ENCODE measurements at regions not wholly inside any gene's neighbourhood (a gene's known extent, or its start where the extent isn't known, plus 50 kb on each side); places are given as distances from the start of the nearest gene placed in this dataset.

GRCh38 chr1:29709704-29710280 lies 473.5 kb downstream of the PTPRU start:
- H3K36me3 ChIP-seq (ENCODE audit: control insufficient read depth, insufficient read depth, low read length): no peaks in the 10 kb centered on the region
- H3K9me3 ChIP-seq (ENCODE audit: control insufficient read depth, low read length): no peaks in the 10 kb centered on the region
- TF ChIP-seq CTCF (conservative IDR thresholded peaks at IDR 0.05): no peak
- Mint-ChIP-seq H3K4me1 (peaks cover 3% of the 10 kb centered on the region), H3K27ac (no peak overlapping the region), H3K36me3 (ENCODE audit: low read depth) (no peaks in the 10 kb centered on the region), H3K4me3 (no peak overlapping the region), H3K27me3 (ENCODE audit: insufficient read depth) (peaks cover 19% of the 10 kb centered on the region), H3K9me3 (no peaks in the 10 kb centered on the region)
- H3K9ac ChIP-seq (ENCODE audit: extremely low read depth, low read length, poor library complexity, severe bottlenecking): no peak overlapping the region
- no peaks in the 10 kb centered on the region for H3K4me1 ChIP-seq (ENCODE audit: control insufficient read depth, insufficient read depth, low read length)
- H3K4me3 ChIP-seq (ENCODE audit: low read length): no peak overlapping the region
- WGBS, 2 experiments (ENCODE audit: insufficient coverage in 1 of 2, insufficient read length in 1 of 2): 79 to 82% methylated on average over 7 to 9 of the region's 9 CpGs
- peak overlapping the region; percentile 68 for H3K27ac ChIP-seq (ENCODE audit: low read depth, low read length)
- DNase-seq: no peak
- peaks cover 11% of the 10 kb centered on the region for H3K27me3 ChIP-seq (ENCODE audit: control insufficient read depth, insufficient read depth, low read length, poor library complexity, severe bottlenecking)

GRCh38 chr1:29708796-29709703 lies 472.7 kb downstream of the PTPRU start:
- peaks cover 6% of the 10 kb centered on the region for H3K4me1 Mint-ChIP-seq
- no peak for DNase-seq
- Histone ChIP-seq H3K27ac (ENCODE audit: low read depth, low read length) (peak overlapping the region; percentile 68), H3K4me1 (ENCODE audit: control insufficient read depth, insufficient read depth, low read length) (no peaks in the 10 kb centered on the region), H3K27me3 (ENCODE audit: control insufficient read depth, insufficient read depth, low read length, poor library complexity, severe bottlenecking) (peaks cover 12% of the 10 kb centered on the region), H3K9me3 (ENCODE audit: control insufficient read depth, low read length) (no peaks in the 10 kb centered on the region), H3K36me3 (ENCODE audit: control insufficient read depth, insufficient read depth, low read length) (no peaks in the 10 kb centered on the region), H3K4me3 (ENCODE audit: low read length) (no peak overlapping the region), H3K9ac (ENCODE audit: extremely low read depth, low read length, poor library complexity, severe bottlenecking) (no peak overlapping the region)
- no peak overlapping the region for H3K27ac Mint-ChIP-seq
- whole genome bisulfite sequencing, 2 experiments (ENCODE audit: insufficient coverage in 1 of 2, insufficient read length in 1 of 2): 65 to 75% methylated on average over 9 to 13 of the region's 13 CpGs
- no peaks in the 10 kb centered on the region for H3K36me3 Mint-ChIP-seq (ENCODE audit: low read depth)
- no peaks in the 10 kb centered on the region for H3K9me3 Mint-ChIP-seq
- H3K27me3 Mint-ChIP-seq (ENCODE audit: insufficient read depth): peaks cover 24% of the 10 kb centered on the region
- no peak for TF ChIP-seq CTCF (conservative IDR thresholded peaks at IDR 0.05)
- H3K4me3 Mint-ChIP-seq: no peak overlapping the region

GRCh38 chr1:29708381-29708780 lies 472.1 kb downstream of the PTPRU start:
- Mint-ChIP-seq H3K9me3 (no peaks in the 10 kb centered on the region), H3K27me3 (ENCODE audit: insufficient read depth) (peaks cover 25% of the 10 kb centered on the region), H3K27ac (no peak overlapping the region), H3K4me3 (no peak overlapping the region), H3K4me1 (peaks cover 8% of the 10 kb centered on the region), H3K36me3 (ENCODE audit: low read depth) (no peaks in the 10 kb centered on the region)
- Histone ChIP-seq H3K27me3 (ENCODE audit: control insufficient read depth, insufficient read depth, low read length, poor library complexity, severe bottlenecking) (peaks cover 12% of the 10 kb centered on the region), H3K27ac (ENCODE audit: low read depth, low read length) (peak overlapping the region; percentile 68), H3K9ac (ENCODE audit: extremely low read depth, low read length, poor library complexity, severe bottlenecking) (no peak overlapping the region), H3K4me3 (ENCODE audit: low read length) (no peak overlapping the region), H3K4me1 (ENCODE audit: control insufficient read depth, insufficient read depth, low read length) (no peaks in the 10 kb centered on the region), H3K36me3 (ENCODE audit: control insufficient read depth, insufficient read depth, low read length) (no peaks in the 10 kb centered on the region), H3K9me3 (ENCODE audit: control insufficient read depth, low read length) (no peaks in the 10 kb centered on the region)
- WGBS, 2 experiments (ENCODE audit: insufficient coverage in 1 of 2, insufficient read length in 1 of 2): 100% methylated on average over 1 of the region's 1 CpG
- TF ChIP-seq CTCF (conservative IDR thresholded peaks at IDR 0.05): no peak
- no peak for DNase-seq

Measured in endodermal cell (in vitro differentiated cells).